Breast epithelium (tissue), 4 donors: ENCODE measurements at regions not wholly inside any gene's neighbourhood (a gene's known extent, or its start where the extent isn't known, plus 50 kb on each side); places are given as distances from the start of the nearest gene placed in this dataset.

Experiments used
- DNase-seq, 2 donors: peaks; one replicate each; pipeline ENCODE4 v3.0.0-alpha.2; 2019; ENCODE audit warnings: low spot score in 2 of 2
- H3K27ac ChIP-seq, 2 donors: fragments of 200-600 bp; sonication (generic) in 1 of 2; one replicate each; pipeline ENCODE4 v1.5.1; 2016 to 2019; ENCODE audit warnings: mild to moderate bottlenecking in 1 of 2
- H3K27me3 ChIP-seq, 2 donors: fragments of 200-600 bp; sonication (generic) in 1 of 2; one replicate each; pipeline versions ENCODE4 v1.5.1 to v1.6.0; 2017 to 2019; ENCODE audit warnings: control low read depth in 1 of 2, mild to moderate bottlenecking in 1 of 2
- H3K36me3 ChIP-seq: fragments of 200-600 bp; one replicate; pipeline ENCODE4 v1.5.1; 2019
- H3K4me1 ChIP-seq, 2 donors: fragments of 200-600 bp; sonication (generic); one replicate each; pipeline ENCODE4 v1.5.1; 2016 to 2019; ENCODE audit warnings: control low read depth in 1 of 2
- H3K4me3 ChIP-seq, 3 donors: fragments of 200-600 bp; sonication (generic); 1 replicate in 2 of 3; 2 replicates in 1 of 3; pipeline ENCODE4 v1.5.1; 2016 to 2019; ENCODE audit warnings: mild to moderate bottlenecking in 3 of 3, moderate library complexity in 2 of 3
- H3K9me3 ChIP-seq, 2 donors: fragments of 200-600 bp; sonication (generic) in 1 of 2; one replicate each; pipeline ENCODE4 v1.5.1; 2016 to 2019; ENCODE audit warnings: control low read depth in 1 of 2
- POLR2A ChIP-seq: fragments of 450-650 bp; IDR thresholded peaks from one replicate; pipeline ENCODE4 v1.6.1; 2016; ENCODE audit warnings: antibody characterized with exemption, mild to moderate bottlenecking, moderate library complexity
- POLR2AphosphoS5 ChIP-seq, 3 donors: sonication (generic); formaldehyde crosslinking; IDR thresholded peaks; one replicate each; pipeline ENCODE4 v1.6.1; 2017; ENCODE audit warnings: antibody characterized with exemption in 3 of 3
- intact Hi-C: fragments of 100-400 bp; cut with DNase I; formaldehyde crosslinking; loops from one replicate; pipeline ENCODE4 v1.15.1; 2023; ENCODE audit warnings: low total_unique reads
- TF ChIP-seq, protein P1 (sequence below), 3 donors: fragments of 450-650 bp; IDR thresholded peaks; one replicate each; pipeline ENCODE4 v1.5.1; 2016 to 2017; ENCODE audit warnings: antibody characterized with exemption in 3 of 3, mild to moderate bottlenecking in 3 of 3, moderate library complexity in 3 of 3

DNA sequence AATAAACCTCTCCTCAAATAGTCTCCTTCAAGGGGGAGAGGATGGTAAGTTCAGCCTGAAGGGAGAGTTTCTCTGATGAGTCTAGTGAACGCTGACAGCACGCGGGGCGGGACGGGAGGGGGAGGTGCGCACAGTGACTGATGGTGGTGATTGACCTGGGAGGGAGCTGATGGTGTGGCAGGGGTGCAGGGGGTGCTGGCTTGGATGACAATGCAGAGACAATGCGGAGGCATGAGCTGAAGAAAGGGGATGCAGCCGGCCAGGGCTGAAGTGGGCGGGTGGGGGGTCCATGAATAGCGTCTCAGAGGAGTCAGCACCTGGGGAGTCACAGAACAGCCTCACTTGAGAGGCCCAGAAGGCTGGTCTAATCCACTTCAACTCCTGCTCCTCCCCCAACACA lies 142.5 kb upstream of the PJA1 start:
- H3K9me3 ChIP-seq: no peaks in the 10 kb centered on the region
- no peaks in the 10 kb centered on the region for H3K4me1 ChIP-seq
- no peaks in the 10 kb centered on the region for H3K36me3 ChIP-seq
- intact Hi-C loops: no loop called here
- H3K27me3 ChIP-seq: peaks cover 0 to 68% of the 10 kb centered on the region in 2 donors
- TF ChIP-seq, protein P1, sequence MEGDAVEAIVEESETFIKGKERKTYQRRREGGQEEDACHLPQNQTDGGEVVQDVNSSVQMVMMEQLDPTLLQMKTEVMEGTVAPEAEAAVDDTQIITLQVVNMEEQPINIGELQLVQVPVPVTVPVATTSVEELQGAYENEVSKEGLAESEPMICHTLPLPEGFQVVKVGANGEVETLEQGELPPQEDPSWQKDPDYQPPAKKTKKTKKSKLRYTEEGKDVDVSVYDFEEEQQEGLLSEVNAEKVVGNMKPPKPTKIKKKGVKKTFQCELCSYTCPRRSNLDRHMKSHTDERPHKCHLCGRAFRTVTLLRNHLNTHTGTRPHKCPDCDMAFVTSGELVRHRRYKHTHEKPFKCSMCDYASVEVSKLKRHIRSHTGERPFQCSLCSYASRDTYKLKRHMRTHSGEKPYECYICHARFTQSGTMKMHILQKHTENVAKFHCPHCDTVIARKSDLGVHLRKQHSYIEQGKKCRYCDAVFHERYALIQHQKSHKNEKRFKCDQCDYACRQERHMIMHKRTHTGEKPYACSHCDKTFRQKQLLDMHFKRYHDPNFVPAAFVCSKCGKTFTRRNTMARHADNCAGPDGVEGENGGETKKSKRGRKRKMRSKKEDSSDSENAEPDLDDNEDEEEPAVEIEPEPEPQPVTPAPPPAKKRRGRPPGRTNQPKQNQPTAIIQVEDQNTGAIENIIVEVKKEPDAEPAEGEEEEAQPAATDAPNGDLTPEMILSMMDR (IDR thresholded peaks at IDR 0.05): no peak
- TF ChIP-seq POLR2A (no peak), POLR2AphosphoS5 (IDR thresholded peaks at IDR 0.05) (no peak)
- no peak overlapping the region for H3K4me3 ChIP-seq
- no peak for DNase-seq
- H3K27ac ChIP-seq: no peak overlapping the region

DNA sequence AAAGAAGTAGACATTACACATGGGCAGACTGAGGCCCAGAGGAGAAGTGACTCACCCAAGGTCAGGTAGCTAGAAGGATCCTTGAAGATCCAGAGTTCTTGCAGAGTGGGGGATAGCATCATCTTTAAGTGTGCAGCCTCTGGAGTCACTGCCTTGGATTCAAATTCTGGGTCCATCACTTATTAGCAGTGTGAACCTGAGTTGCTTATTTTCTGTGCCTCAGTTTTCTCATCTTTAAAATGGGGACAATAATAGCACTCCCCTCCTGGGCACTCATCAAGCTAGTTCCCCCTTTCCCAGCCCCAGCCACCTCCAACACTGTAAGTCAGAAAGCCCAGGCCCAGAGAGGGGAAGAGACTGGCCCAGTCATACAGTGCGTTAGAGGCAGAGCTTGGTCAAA lies 141.8 kb upstream of the PJA1 start:
- Histone ChIP-seq H3K27ac (no peak overlapping the region), H3K4me3 (no peak overlapping the region), H3K36me3 (no peaks in the 10 kb centered on the region), H3K4me1 (no peaks in the 10 kb centered on the region), H3K27me3 (peaks cover 0 to 68% of the 10 kb centered on the region in 2 donors), H3K9me3 (no peaks in the 10 kb centered on the region)
- intact Hi-C loops: no loop called here
- no peak for TF ChIP-seq POLR2A
- no peak for TF ChIP-seq POLR2AphosphoS5 (IDR thresholded peaks at IDR 0.05)
- TF ChIP-seq, protein P1 (IDR thresholded peaks at IDR 0.05): no peak
- DNase-seq: no peak

DNA sequence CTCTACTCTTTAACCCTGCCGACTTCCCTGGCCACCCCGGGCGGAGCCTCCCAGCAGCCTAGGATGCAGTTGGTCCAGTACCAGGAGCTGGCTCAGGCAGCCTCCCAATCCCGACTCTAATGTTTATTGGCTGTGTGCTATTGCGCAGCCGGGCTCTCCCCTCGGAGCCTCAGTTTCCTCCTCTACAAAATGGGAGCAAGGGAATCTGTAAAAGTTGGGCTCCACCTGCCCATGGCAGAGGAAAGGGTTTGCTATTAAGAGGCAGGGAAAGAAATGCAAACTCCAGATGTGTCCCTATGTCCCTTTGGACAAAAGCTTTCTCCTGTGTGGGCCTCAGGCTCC lies 140.8 kb upstream of the PJA1 start:
- no peaks in the 10 kb centered on the region for H3K36me3 ChIP-seq
- no peaks in the 10 kb centered on the region for H3K4me1 ChIP-seq
- no peak for DNase-seq
- H3K4me3 ChIP-seq: peak overlapping the region in 1 of 3 donors; percentile 22
- no peak overlapping the region for H3K27ac ChIP-seq
- intact Hi-C loops: no loop called here
- H3K27me3 ChIP-seq: peaks cover 0 to 68% of the 10 kb centered on the region in 2 donors
- TF ChIP-seq POLR2A (no peak), POLR2AphosphoS5 (IDR thresholded peaks at IDR 0.05) (no peak)
- TF ChIP-seq, protein P1 (IDR thresholded peaks at IDR 0.05): no peak
- no peaks in the 10 kb centered on the region for H3K9me3 ChIP-seq

DNA sequence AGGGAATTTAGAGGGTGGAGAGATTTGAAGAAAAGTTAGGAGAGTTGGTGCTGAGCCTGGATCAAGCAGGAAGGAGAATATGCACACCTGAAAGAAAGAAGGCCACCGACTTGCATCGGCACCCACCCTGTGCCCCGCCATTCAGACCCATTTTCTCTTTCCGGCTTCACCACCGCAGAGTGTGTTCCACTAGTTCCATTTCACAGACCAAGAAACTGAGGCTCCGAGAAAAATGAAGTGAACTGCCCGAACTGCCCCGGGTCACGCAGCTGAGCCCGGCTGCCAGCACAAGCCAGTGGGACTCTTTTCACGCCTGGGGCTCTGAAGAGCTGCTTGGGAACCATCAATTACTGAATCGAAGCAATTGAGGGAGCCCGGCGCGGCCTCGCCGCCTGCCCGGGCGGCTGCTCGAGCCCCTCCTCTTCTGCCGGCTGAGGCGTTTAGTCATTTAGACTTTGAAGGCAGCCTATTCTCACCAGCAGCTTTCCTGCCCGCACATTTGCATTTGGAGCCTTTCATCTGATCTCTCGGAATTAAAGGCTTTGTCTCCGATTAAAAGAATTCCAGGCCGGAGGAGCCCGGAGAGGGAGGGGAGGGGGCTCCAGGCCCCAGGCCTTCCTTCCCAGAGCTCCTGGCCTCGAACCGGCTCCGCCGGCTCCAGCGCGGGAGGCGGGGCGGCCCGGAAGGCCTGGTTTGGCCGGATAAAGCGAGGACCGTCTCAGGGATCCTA lies 140.2 kb upstream of the PJA1 start:
- H3K4me3 ChIP-seq: peak overlapping the region in 1 of 3 donors; percentile 22
- H3K36me3 ChIP-seq: no peaks in the 10 kb centered on the region
- TF ChIP-seq POLR2AphosphoS5 (IDR thresholded peaks at IDR 0.05) (no peak), POLR2A (no peak)
- TF ChIP-seq, protein P1 (IDR thresholded peaks at IDR 0.05): no peak
- H3K4me1 ChIP-seq: no peaks in the 10 kb centered on the region
- H3K9me3 ChIP-seq: no peaks in the 10 kb centered on the region
- DNase-seq: no peak
- no peak overlapping the region for H3K27ac ChIP-seq
- intact Hi-C loops: no loop called here
- H3K27me3 ChIP-seq: peaks cover 0 to 68% of the 10 kb centered on the region in 2 donors

DNA sequence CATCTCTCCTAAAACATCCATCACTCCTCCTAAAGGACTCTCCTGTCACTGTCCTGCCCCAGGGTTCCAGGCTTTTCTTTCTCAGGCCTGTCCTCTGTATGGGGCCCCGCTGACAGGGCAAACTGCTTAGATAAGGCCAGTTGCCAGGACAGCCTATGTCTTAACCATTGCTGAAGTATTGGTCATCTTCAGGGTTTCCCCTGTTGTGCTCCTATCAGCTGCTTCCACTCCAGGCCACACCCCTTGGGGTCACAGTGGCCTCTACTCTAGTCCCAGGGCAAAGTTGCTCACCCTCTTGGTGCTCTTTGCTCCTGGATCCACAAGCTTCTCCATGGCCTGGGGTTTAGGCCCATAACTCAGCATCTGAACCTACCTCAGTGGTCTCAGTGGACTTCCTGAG lies 138.0 kb upstream of the PJA1 start:
- Histone ChIP-seq H3K27me3 (peaks cover 0 to 75% of the 10 kb centered on the region in 2 donors), H3K27ac (no peak overlapping the region), H3K9me3 (no peaks in the 10 kb centered on the region), H3K4me3 (no peak overlapping the region), H3K36me3 (no peaks in the 10 kb centered on the region), H3K4me1 (no peaks in the 10 kb centered on the region)
- intact Hi-C loops: no loop called here
- TF ChIP-seq, protein P1 (IDR thresholded peaks at IDR 0.05): no peak
- no peak for TF ChIP-seq POLR2AphosphoS5 (IDR thresholded peaks at IDR 0.05)
- TF ChIP-seq POLR2A: no peak
- DNase-seq: no peak
